GM21737 (cell line): ENCODE measurements at regions not wholly inside any gene's neighbourhood (a gene's known extent, or its start where the extent isn't known, plus 50 kb on each side); places are given as distances from the start of the nearest gene placed in this dataset.

Experiments
- ATAC-seq: cut with Tn5 transposase; IDR thresholded peaks from one replicate; pipeline ENCODE4 v1.9.1; 2021; ENCODE audit warnings: mild to moderate bottlenecking, moderate library complexity; ENCODE audit not compliant: unreplicated experiment

DNA sequence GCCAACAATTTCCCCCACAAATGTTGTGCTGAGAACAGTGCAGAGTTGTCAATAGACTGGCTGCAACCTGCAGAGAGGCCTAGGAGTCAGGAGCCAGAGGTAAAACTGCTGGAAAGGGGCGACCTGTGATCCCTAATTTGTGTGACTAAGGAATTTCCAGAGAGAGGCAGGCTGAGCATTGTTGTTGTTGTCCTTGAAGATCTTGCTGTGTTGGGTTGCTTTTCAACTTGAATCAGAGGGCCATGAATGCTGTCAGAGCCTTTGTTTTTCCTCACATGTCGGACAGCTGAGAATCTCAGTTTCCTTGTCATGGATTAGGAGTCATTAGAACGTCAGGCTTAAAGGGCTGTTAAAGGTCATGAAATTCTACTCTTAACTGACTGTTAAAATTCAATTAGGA lies 134.6 kb upstream of the ASTN2 start:
- ATAC-seq, result no peak

DNA sequence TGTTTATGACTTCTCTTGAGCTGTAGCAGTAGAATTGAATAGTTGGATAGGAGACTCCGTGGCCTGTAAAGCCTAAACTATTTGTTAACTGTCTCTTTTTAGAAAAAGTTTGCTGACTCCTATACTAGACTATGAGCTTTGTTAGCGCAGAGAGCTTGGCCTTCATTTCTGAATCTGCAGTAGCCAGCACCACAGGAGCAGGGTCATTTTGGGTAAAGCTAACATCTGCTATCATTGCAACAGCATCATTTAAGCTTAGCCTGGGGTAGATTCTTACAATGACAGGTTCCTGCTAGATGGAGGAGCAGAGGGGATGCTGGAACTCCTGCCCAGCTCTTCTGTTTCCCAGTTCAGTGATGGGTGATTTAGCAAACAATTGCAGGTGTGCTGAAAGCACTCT lies 133.7 kb upstream of the ASTN2 start:
- ATAC-seq, result no peak

DNA sequence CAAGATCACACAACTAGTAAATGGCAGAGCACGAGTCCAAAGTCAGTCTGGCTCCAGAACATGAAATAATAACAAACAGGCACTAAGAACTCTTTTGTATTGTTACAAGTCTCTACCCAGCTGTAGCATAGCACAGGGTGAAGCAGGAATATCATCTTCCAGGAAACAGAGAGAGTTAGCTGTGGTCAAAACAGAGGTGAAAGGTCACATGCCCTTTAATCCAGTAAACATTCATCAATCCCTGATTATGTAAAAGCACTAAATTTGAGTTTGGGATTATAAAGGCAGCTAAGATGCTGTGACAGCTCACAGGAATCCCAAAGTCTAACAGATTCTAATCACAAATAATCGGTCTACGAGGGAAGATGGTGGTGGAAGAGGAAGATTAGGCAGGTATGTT lies 133.0 kb upstream of the ASTN2 start:
- ATAC-seq, result no peak

DNA sequence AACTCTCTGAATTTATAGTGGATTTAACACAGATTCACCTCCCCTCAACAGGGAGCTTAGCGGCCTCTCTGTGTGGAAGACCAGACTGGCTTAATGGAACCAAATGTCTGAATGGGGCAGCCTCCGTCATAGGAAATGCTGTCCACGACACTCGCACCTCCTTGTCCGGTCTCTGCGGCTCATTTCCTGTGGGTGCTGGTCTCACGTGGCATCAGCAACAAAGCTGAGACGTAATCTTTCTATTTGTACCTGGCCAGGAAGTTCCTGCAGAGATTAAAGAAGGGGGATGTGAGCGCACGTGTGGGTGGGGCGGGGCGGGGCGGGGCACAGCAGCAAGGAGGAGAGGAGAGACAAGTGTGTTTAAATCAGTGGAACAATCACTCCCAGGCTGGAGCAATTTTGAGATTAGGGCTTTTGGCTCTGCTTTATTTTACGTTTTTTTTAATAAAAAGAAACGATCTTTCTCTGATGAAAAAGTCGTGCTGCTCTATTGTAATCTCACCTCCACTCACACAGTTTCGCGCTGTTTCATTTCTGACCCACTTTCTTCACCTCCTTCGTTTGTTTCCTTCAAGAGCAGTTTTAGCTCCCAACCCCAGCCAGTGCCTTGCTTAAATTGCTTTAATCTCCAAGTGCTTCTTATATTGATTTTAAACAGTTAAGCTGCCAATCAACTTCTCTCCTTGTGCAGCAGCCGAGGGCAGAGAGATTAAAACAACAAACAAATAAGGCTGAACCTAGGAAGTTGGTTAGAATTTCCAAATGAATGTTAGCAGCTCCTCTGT lies 132.2 kb upstream of the ASTN2 start:
- ATAC-seq, result no peak

DNA sequence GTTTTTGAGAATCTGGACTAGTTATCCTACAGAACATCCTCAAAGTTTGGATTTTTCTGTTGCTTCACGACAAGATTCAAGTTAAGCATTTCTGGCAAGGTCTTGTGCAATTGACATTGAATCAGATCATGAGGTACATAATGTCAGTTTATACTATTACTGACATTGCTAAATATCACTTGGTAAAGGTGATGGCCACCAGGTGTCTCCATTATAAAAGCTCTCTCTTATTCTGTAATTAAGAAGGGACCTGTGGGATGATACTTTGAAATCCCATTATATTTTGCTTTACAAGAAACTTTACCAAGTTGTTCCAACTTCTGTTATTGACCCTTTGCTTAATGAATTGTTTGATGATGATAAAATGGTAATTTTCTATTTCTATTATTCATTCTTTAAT lies 131.0 kb upstream of the ASTN2 start:
- ATAC-seq, result no peak

DNA sequence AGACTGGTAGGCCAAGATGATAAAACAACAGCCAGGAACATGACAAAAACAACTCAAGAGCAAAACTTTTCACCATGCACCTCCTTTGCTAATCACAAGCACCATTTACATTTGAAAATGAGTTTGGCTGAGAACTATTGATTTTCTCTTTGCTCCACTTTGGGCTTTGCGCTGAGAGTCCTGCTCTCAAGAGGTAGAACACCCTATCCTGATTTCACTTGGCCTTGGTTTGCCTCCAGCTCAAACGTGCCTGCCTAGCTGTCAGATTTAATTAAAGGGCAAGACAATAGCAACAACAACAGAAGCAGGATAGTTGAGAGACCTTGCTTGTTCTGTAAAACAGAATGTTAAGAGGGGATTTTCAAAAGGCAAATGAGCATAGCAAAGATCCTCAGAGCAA lies 128.2 kb upstream of the ASTN2 start:
- ATAC-seq, result no peak

DNA sequence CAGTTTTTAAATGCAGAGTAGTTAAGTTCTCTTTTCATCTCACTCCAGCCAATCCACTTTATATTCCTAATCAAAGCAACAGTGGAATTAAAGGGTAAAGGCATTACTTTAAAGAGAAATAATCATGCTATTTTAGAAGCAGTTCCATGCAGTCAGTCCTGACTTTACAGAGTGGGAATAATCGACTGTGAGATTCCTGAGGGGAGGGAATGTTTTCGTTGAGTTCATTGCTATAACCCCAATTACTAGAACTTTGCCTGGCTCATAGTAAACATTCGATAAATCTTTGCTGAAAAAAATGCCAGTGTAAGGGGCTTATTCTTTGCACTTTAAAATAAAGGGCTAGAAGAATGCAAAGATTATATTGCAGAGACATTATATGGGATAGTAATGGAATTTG lies 127.2 kb upstream of the ASTN2 start:
- ATAC-seq, result no peak

DNA sequence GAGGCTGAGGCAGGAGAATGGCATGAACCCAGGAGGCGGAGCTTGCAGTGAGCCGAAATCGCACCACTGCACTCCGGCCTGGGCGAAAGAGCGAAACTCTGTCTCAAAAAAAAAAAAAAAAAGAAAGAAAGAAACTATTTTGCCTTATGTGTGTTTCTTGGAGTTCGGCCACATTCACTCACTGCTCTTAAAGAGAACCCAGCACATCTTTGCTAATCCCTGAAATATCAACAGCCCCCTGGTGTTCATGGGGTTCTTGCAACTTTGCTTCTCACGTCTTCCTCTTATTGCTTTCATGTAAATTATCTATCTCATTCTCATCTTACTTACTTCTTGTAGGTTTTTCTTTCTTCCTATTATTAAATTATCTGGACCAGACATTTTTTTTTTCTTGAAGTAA lies 126.3 kb upstream of the ASTN2 start:
- ATAC-seq, result no peak

DNA sequence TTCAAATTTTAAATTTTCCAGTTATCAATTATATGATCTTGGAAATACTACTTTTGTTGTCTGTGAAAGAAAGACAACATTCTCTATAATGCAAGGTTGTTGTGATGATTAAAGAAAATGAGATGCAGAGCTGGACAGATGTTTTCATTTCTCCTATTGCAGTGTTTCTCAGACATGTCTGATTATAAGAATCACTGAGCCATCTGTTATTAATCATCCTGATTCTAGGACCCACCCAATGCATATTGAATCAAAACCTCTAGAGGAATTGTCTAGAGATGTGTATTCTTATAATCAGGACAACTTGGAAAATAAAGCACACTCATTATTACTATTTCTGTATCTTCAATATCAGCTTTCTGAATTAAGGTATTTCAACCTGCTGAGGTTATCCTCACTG lies 121.1 kb upstream of the ASTN2 start:
- ATAC-seq, result no peak

DNA sequence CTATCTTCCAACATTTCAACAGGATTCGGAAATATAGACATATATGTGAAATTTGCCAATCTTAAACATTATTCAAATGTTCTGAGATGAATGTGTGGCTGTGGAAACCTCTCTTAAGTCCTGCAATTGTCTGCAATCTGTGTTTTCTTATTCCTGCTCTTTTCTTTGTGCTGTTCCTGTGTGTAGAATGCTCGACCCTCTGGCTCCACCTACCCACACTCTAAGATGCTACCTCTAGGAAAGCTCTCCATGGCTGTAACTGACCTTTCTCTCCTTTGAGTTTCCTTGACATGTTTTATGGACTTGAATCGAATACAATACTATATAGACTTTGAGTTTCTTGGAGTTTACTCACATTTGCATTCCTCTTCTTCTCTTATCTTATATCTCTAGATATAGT lies 120.6 kb upstream of the ASTN2 start:
- no peak for ATAC-seq

DNA sequence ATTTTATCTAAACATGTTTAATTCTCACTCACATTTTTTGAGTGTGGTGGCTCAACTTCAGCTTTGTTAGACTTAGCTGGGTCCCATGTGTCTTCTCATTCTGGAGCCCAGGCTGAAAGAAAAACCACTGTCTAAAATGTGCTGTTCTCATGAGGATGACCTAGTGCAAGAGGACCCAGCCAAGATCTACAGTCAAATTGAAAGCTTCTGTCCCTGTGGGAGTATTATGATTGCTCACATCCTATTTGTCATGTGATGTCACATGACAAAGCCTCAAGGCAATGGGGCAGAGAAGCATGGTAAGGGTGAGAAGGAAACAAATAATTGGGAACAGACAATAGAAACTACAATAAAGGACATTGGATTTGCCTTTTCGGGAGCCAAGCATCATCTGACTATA lies 113.4 kb upstream of the ASTN2 start:
- ATAC-seq, result no peak

DNA sequence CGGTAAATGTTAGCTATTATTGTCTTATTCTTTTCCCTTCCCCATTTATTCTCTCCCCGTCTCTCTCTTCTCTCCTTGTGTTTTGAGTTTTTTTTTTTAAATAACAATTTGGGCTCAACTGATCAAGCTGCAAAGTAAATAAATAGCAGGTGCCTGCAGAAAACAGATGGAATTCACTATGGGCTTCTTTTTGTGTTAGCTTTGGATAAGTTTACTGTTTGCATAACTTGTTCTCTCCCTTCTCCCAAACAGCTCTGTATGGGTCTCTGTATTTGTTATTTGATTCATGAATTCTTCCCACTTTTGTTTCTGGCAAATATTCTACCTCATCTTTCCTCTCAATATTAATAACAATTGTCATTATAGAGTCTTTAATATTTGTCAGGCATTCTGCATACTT lies 111.8 kb upstream of the ASTN2 start:
- no peak for ATAC-seq

DNA sequence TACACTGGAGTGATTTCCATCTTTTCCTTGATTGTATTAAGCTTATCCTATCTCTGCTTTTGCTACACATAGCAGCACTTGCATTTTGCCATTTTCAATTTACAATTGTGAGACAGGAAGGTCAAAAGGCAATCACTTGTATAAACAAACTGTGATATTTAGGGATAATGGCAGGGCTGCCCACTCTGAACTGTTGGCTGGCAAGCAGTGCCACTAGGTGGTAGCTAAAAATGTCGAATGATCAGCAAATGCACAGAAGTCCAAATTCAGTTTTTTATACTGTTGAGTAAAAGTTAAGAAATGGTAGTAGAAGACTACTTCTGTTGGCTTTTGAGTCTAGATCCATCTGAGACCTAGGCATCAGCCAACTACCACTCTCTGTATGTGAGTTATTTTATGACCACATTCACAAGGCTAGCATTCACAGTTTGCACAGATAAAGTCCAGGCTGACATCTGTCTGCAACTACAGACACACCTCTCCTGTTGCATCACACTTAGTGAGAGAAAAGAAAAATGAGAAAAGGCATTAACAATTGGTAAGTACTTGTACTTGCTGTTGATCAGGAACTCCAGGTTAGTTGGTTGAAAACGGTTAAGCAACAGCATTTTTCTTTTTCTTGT lies 108.8 kb upstream of the ASTN2 start:
- ATAC-seq, result no peak

DNA sequence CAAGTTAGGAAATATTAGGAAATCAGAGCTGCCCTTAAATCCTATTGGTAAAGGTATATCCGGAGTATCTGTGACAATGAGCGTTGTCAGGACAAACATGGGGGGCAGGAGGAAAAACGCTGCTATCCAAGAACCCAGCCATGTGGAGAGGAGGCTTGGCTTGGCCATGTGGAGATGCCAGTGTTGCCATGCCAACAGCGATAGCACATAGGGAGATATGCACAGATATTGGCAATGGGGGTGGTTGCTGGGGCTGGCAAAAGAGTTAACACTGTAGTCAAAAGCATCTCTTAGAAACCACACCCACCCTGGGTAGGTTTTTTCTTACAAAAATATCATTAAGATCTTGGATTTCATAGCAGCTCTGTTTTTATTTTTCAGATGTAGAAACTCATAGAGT lies 106.4 kb upstream of the ASTN2 start:
- ATAC-seq, result no peak

DNA sequence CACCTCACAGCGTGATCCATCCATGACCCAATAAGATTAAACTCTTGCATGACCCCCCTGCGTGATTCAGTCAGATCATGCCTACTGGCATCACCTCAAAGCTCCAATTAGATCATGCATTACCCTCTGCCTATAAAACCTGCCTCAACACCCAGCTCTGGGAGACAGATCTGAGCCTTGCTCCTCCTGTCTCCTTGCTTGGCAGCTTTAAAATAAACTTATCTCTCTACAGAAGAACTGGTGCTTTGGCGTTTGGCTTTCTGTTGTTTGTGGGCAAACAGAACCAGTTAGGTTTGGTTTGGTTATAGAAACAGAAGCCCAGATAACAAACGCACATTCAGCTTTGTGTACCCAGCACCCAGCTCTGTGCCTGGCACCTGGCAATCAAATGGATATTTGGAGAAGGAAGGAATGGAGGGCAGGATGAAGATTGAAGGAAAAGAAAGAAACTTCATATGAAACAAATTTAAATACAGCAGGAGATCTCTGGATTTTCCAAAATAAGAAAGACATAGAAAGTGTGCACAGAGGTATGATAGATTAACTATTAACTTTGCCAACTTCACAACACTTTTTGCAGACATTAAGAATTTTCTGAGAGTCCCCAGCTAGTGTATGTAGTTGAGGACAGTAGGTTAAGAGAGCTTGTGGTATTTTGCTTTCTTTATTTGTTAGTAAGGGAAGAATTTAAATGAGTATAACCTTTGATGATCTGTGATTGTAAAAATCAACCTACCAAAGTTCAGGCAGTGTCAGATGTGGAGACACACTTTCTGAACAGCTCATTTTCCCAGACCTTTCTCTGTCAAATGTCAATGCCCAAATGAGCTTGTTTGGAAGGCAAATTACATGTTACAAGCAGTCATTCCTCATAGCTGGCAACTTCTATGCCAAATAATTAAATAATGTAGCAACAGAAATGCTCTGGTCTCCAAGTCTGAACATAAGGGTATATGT lies 102.1 kb upstream of the ASTN2 start:
- ATAC-seq, result no peak

DNA sequence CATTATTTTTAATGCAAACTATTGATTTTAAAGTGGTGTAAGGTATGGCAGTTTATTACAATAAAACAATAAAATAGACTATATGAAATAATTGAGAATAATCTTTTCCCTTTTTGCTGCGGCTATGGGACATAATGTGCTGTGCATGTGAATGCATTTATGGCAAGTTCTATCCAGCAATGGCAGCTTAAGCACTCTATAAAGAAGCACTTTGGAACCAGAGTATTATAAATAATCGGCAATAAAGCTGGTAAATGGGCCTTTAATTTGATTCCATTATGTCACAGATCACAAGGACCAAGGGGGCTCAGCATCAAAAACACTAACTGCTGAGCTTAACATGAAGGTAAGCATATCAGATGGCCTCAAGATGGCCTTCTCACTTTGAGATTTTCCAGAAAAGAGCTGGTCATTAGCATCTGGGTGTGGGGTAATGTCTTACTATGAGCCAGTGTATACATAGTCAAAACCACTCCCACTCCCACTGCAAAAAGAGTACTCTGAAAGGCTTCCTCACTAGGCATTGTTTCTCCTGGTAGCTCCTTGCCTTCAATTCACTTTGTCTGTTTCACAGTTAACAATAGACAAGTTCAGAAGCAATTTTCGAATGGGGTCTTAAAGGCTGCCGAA lies 97.1 kb upstream of the ASTN2 start:
- ATAC-seq, result no peak

DNA sequence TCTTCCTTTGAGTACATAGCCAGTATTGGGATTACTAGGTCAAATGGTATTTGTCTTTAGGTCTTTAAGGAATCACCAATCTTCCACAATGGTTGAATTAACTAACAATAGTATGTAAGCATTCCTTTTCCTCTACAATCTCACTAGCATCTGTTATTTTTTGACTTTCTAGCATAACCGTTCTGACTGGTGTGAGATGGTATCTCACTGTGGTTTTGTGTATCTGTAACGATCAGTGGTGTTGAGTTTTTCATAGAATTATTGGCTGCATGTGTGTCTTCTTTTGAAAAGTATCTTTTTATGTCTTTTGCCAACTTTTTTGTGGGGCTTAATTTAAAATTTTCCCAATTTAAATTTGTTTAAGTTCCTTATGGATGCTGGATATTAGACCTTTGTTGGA lies 81.5 kb upstream of the ASTN2 start:
- ATAC-seq, result no peak

DNA sequence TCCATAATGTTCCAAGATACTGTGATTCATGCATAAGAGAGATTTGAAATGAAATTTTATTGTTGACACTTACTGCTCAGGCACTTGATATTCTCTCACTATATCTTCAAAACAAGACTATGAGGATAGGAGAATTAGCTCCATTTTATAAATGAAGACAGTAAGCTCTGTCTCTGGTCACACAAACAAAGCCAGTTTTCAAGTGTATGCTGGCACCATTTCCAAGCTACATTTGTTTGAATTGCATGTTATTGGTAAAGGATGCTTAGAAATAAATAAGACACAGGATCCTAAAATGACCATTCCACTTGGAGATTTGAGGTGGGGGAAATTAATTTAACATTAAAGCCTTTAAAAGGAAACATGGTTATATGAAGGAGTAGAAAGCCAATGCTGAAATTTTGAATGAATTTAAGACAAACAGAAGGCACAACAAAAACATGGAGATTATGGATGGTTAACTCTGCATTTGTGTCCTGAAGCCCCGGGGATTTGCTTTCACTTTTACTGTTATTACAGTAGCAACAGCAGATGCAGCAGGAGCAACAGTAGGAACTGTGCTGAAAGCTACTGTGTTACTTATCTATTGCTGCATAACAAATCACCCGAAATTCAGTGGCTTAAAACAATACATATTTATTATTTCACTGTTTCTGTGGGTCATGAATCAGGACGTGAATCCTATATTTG lies 79.7 kb upstream of the ASTN2 start:
- no peak for ATAC-seq

DNA sequence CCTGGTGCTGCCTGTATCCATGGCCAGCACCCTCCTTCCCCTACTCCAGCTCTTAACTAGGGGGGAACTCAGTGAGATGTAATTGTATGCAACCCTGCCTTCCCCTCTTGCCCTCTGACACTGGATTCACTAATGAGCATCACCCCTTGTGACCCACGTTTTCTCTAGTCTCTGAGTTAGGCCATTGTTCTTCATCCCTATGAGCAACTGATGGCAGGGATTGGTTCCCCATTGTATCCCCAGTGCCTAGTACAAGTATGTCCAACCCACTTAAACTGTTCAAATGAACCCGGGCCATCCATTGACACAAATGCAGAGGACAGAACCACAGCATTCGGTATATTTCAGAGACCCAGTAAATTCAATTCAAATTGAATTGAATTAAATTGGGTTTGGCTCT lies 77.6 kb upstream of the ASTN2 start:
- no peak for ATAC-seq

DNA sequence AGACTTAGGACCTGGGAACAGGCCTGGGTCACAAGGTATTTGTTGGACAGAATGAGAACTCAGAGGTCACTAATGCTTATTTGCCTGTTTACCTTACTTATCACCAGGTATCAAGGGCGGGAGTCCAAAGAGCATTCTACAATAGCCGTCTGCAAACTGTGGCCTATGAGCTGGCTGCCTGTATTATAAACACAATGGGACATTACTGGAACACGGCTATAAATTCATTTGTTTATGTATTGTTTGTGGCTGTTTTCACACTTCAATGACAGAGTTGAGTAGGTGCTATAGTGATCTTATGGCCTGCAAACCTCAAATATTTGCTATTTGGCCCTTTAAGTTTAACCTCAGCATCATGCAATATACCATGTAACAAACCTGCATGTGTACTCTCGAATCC lies 76.6 kb upstream of the ASTN2 start:
- ATAC-seq, result no peak

DNA sequence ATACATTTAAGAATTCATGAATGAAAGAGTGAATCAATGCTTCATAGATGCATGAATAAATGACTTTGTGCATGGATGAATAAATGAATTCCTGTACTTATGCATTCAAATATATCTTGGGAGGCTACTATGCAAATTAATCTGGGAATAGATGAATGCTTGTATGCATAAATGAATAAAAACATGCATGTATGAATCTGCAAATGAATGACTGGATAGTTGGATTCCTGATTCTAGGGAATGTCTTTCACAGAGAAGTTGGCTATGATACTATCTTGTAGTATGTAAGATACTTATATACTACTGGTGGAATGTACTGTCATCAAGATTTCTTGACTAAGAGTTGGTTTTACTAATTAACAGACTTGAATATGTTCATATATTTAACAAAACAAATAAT lies 75.3 kb upstream of the ASTN2 start:
- ATAC-seq, result no peak
